Gastrocnemius medialis (tissue), 4 donors: ENCODE measurements at regions not wholly inside any gene's neighbourhood (a gene's known extent, or its start where the extent isn't known, plus 50 kb on each side); places are given as distances from the start of the nearest gene placed in this dataset.

Source experiments
- ATAC-seq, 2 donors: fragments of 150-250 bp; one replicate each; pipeline ENCODE4 v1.9.1; 2016
- DNase-seq, 2 donors: peaks; one replicate each; pipeline ENCODE4 v3.0.0-alpha.2; 2019
- H3K27ac ChIP-seq, 4 donors: fragments of 200-600 bp; sonication (generic); 1 replicate in 1 of 4; 2 replicates in 3 of 4; pipeline ENCODE4 v1.5.1; 2016 to 2018; ENCODE audit warnings: mild to moderate bottlenecking in 2 of 4, moderate library complexity in 1 of 4
- H3K27me3 ChIP-seq, 3 donors: fragments of 200-600 bp; sonication (generic) in 2 of 3; 1 replicate in 1 of 3; 2 replicates in 2 of 3; pipeline versions ENCODE4 v1.5.1 to v1.6.0; 2016 to 2019; ENCODE audit warnings: mild to moderate bottlenecking in 1 of 3, moderate library complexity in 1 of 3
- H3K36me3 ChIP-seq, 2 donors: fragments of 200-600 bp; sonication (generic) in 1 of 2; one replicate each; pipeline ENCODE4 v1.5.1; 2017 to 2018
- H3K4me1 ChIP-seq, 2 donors: fragments of 200-600 bp; sonication (generic) in 1 of 2; one replicate each; pipeline ENCODE4 v1.5.1; 2016 to 2017; ENCODE audit warnings: mild to moderate bottlenecking in 2 of 2
- H3K4me3 ChIP-seq, 4 donors: fragments of 200-600 bp; sonication (generic) in 3 of 4; 1 replicate in 1 of 4; 2 replicates in 3 of 4; pipeline ENCODE4 v1.5.1; 2016 to 2019; ENCODE audit warnings: mild to moderate bottlenecking in 2 of 4
- H3K9me3 ChIP-seq, 3 donors: fragments of 200-600 bp; sonication (generic) in 2 of 3; 1 replicate in 1 of 3; 2 replicates in 2 of 3; pipeline ENCODE4 v1.5.1; 2016 to 2019
- CTCF ChIP-seq, 5 experiments: fragments of 450-650 bp in 3 of 5; fragments of 200-600 bp in 2 of 5; sonication (generic) in 2 of 5; IDR thresholded peaks in 4 of 5; conservative IDR thresholded peaks in 1 of 5; 1 replicate in 4 of 5; 2 replicates in 1 of 5; pipeline ENCODE4 v1.5.1; 2016 to 2019; ENCODE audit warnings: antibody characterized with exemption in 5 of 5, mild to moderate bottlenecking in 3 of 5, moderate library complexity in 3 of 5
- POLR2A ChIP-seq, 2 donors: fragments of 450-650 bp; IDR thresholded peaks; one replicate each; pipeline ENCODE4 v1.6.1; 2017; ENCODE audit warnings: antibody characterized with exemption in 2 of 2, mild to moderate bottlenecking in 2 of 2, moderate library complexity in 2 of 2
- in situ Hi-C, 4 donors: fragments of 200-750 bp; cut with MboI; loops; one replicate each; pipeline versions ENCODE4 v1.15.0 to v1.8.0; 2017; ENCODE audit warnings: low sequenced_read_pairs in 4 of 4
- intact Hi-C: fragments of 100-400 bp; cut with DNase I; formaldehyde crosslinking; loops from one replicate; pipeline ENCODE4 v1.15.1; 2023; ENCODE audit warnings: low total_unique reads

GRCh38 chr17:72506773-72507172 is 386.0 kb downstream of the SOX9 start:
- TF ChIP-seq CTCF (IDR thresholded peaks at IDR 0.05 in 4 of 5, conservative IDR thresholded peaks at IDR 0.05 in 1 of 5) (no peak), POLR2A (IDR thresholded peaks at IDR 0.05) (no peak)
- ATAC-seq: no peak
- H3K36me3 ChIP-seq: no peaks in the 10 kb centered on the region
- H3K4me3 ChIP-seq: no peak overlapping the region
- no peaks in the 10 kb centered on the region for H3K27me3 ChIP-seq
- no peaks in the 10 kb centered on the region for H3K9me3 ChIP-seq
- no peaks in the 10 kb centered on the region for H3K4me1 ChIP-seq
- H3K27ac ChIP-seq: no peak overlapping the region
- DNase-seq: no peak
- intact Hi-C loops (no loop called here), in situ Hi-C loops (no loop called here)

GRCh38 chr17:72507370-72507769 is 386.6 kb downstream of the SOX9 start:
- no peak overlapping the region for H3K27ac ChIP-seq
- H3K4me1 ChIP-seq: no peaks in the 10 kb centered on the region
- no peaks in the 10 kb centered on the region for H3K27me3 ChIP-seq
- DNase-seq (no peak), ATAC-seq (no peak)
- TF ChIP-seq POLR2A (IDR thresholded peaks at IDR 0.05) (no peak), CTCF (IDR thresholded peaks at IDR 0.05 in 4 of 5, conservative IDR thresholded peaks at IDR 0.05 in 1 of 5) (no peak)
- intact Hi-C loops (no loop called here), in situ Hi-C loops (no loop called here)
- no peaks in the 10 kb centered on the region for H3K36me3 ChIP-seq
- no peaks in the 10 kb centered on the region for H3K9me3 ChIP-seq
- no peak overlapping the region for H3K4me3 ChIP-seq

- in situ Hi-C loops (no loop called here), intact Hi-C loops (no loop called here)
- TF ChIP-seq POLR2A (IDR thresholded peaks at IDR 0.05): no peak
- no peak for TF ChIP-seq CTCF (IDR thresholded peaks at IDR 0.05 in 4 of 5, conservative IDR thresholded peaks at IDR 0.05 in 1 of 5)
- Histone ChIP-seq H3K4me3 (no peak overlapping the region), H3K27ac (no peak overlapping the region), H3K27me3 (no peaks in the 10 kb centered on the region), H3K9me3 (no peaks in the 10 kb centered on the region), H3K4me1 (no peaks in the 10 kb centered on the region), H3K36me3 (no peaks in the 10 kb centered on the region)
- no peak for ATAC-seq
- no peak for DNase-seq
Observed at GRCh38 chr17:72510351-72511016, 389.7 kb downstream of the SOX9 start.

GRCh38 chr17:72511242-72511641 is 390.4 kb downstream of the SOX9 start:
- H3K4me1 ChIP-seq: no peaks in the 10 kb centered on the region
- ATAC-seq (no peak), DNase-seq (no peak)
- H3K27me3 ChIP-seq: no peaks in the 10 kb centered on the region
- intact Hi-C loops: no loop called here
- TF ChIP-seq CTCF (IDR thresholded peaks at IDR 0.05 in 4 of 5, conservative IDR thresholded peaks at IDR 0.05 in 1 of 5) (no peak), POLR2A (IDR thresholded peaks at IDR 0.05) (no peak)
- in situ Hi-C loops: no loop called here
- no peaks in the 10 kb centered on the region for H3K9me3 ChIP-seq
- no peak overlapping the region for H3K4me3 ChIP-seq
- no peak overlapping the region for H3K27ac ChIP-seq
- no peaks in the 10 kb centered on the region for H3K36me3 ChIP-seq

- in situ Hi-C loops: no loop called here
- no peaks in the 10 kb centered on the region for H3K9me3 ChIP-seq
- intact Hi-C loops: no loop called here
- no peak overlapping the region for H3K4me3 ChIP-seq
- H3K36me3 ChIP-seq: no peaks in the 10 kb centered on the region
- ATAC-seq (no peak), DNase-seq (no peak)
- no peak for TF ChIP-seq POLR2A (IDR thresholded peaks at IDR 0.05)
- TF ChIP-seq CTCF (IDR thresholded peaks at IDR 0.05 in 4 of 5, conservative IDR thresholded peaks at IDR 0.05 in 1 of 5): no peak
- H3K4me1 ChIP-seq: no peaks in the 10 kb centered on the region
- no peak overlapping the region for H3K27ac ChIP-seq
- H3K27me3 ChIP-seq: no peaks in the 10 kb centered on the region
Observed at GRCh38 chr17:72511874-72512273, 391.1 kb downstream of the SOX9 start.
